ENCODE measurements at regions not wholly inside any gene's neighbourhood (a gene's known extent, or its start where the extent isn't known, plus 50 kb on each side); places are given as distances from the start of the nearest gene placed in this dataset.
A peak's percentile ranks its signal among the peaks of the same experiment; 100 is the strongest.

DNA sequence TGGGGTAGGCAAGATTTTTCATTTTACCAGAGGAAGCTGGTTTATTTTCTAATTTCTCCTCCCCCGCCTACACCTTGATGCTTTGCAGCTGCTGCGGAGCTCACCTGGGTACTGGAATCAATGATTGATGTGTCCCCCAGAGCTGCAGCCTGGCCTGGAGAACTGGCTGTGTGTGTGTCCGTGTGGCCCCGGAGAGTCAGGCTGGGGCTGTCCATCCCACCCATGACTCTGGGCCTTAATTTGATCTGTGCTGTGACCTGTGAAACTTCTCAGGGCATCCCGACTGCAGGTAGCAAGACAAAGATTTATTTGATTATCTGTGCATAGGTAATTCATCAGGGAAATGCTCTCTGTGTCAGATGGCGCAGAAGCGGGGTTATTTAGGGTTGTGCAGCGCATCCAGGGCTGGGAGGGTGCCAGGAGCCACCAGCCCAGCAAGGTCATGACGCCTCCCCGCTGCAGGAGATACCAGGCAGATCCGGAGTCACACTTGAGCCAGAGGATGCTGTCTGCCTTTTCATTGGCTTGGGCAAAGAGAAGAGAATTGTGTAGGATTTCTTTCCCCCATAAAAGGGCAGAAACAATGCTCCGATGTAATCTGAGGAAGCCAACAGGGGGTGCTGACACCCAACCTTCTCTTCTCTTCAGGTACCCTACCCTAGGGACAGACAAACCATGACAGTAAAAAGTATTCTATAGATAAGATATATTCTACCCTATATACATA lies 346.6 kb downstream of the TSHZ3 start:
- H3K27ac ChIP-seq (ENCODE audit: insufficient read length, low read depth, low read length) = no peak overlapping the region
- H3T11ph ChIP-seq (ENCODE audit: low read length) = no peak overlapping the region
- no peak overlapping the region for H3K4me2 ChIP-seq (ENCODE audit: insufficient read depth, insufficient read length, low read length)
- no peak overlapping the region for H2AK5ac ChIP-seq (ENCODE audit: insufficient read length, low read length)
- no peak overlapping the region for H3K4ac ChIP-seq (ENCODE audit: low read depth, low read length)
- no peak overlapping the region for H4K8ac ChIP-seq (replicated peaks; ENCODE audit: insufficient read length, low read depth, low read length)
- Mint-ChIP-seq H3K9me3 (no peaks in the 10 kb centered on the region; a peak in 2 of 5 replicates), H3K4me3 (no peak overlapping the region), H3K36me3 (ENCODE audit: insufficient read depth in 1 of 3, low read depth in 3 of 3) (no peaks in the 10 kb centered on the region; a peak in 1 of 7 replicates), H3K4me1 (peaks cover 4 to 12% of the 10 kb centered on the region in 2 experiments), H3K27me3 (ENCODE audit: low read depth) (peaks cover 3% of the 10 kb centered on the region), H3K27ac (no peak overlapping the region)
- H3K23me2 ChIP-seq (ENCODE audit: insufficient read length, low read depth, low read length, poor library complexity, severe bottlenecking) = no peaks in the 10 kb centered on the region
- no peak overlapping the region for H2BK20ac ChIP-seq (ENCODE audit: low read depth, low read length, poor library complexity, severe bottlenecking)
- no peaks in the 10 kb centered on the region for H3K4me1 ChIP-seq (ENCODE audit: insufficient read depth, low read length)
- H4K5ac ChIP-seq (ENCODE audit: insufficient read length, low read depth, low read length) = no peak overlapping the region
- no CpG with 5 or more reads among the region's 12 CpGs for WGBS (ENCODE audit: extremely low coverage, insufficient read length, low lambda C conversion rate)
- no peak overlapping the region for H3K14ac ChIP-seq (ENCODE audit: insufficient read depth, low read length)
- no peak overlapping the region for H3K23ac ChIP-seq (ENCODE audit: insufficient read length, low read depth, low read length)
- no peak overlapping the region for H3K56ac ChIP-seq (ENCODE audit: insufficient read length, low read depth, low read length)
- H3K27me3 ChIP-seq (ENCODE audit: insufficient read depth, low read length) = no peaks in the 10 kb centered on the region
- no peaks in the 10 kb centered on the region for H3K79me1 ChIP-seq (ENCODE audit: insufficient read depth, low read depth, low read length, poor library complexity, severe bottlenecking)
- H3K9me3 ChIP-seq (ENCODE audit: control insufficient read depth, low read depth, low read length) = no peaks in the 10 kb centered on the region
- H2BK5ac ChIP-seq (ENCODE audit: insufficient read length, low read length) = no peak overlapping the region
- H2BK15ac ChIP-seq (ENCODE audit: low read depth, low read length) = no peak overlapping the region
- H2BK12ac ChIP-seq (ENCODE audit: insufficient read length, low read depth, low read length) = no peak overlapping the region
- TF ChIP-seq CTCF (conservative IDR thresholded peaks at IDR 0.05) = peak; percentile 36; the same call in 2 of the 3 replicates
- no peak overlapping the region for H3K18ac ChIP-seq (ENCODE audit: insufficient read length, low read depth, low read length)
- no peak overlapping the region for H2BK120ac ChIP-seq (ENCODE audit: low read depth, low read length, poor library complexity, severe bottlenecking)
- no peak overlapping the region for H3K9ac ChIP-seq (ENCODE audit: extremely low read depth, insufficient read length, low read length)
- DNase-seq = no peak
- H4K91ac ChIP-seq (ENCODE audit: insufficient read length, low read depth, low read length) = no peak overlapping the region
- no peaks in the 10 kb centered on the region for H4K20me1 ChIP-seq (ENCODE audit: control insufficient read depth, insufficient read depth, insufficient read length)
- no peak overlapping the region for H2AFZ ChIP-seq (ENCODE audit: low read length)
- no peaks in the 10 kb centered on the region for H3K79me2 ChIP-seq (ENCODE audit: insufficient read depth, low read length)

Data from H9 (cell line).